Transverse colon (tissue), 4 donors: ENCODE measurements at regions not wholly inside any gene's neighbourhood (a gene's known extent, or its start where the extent isn't known, plus 50 kb on each side); places are given as distances from the start of the nearest gene placed in this dataset.

Source experiments
- POLR2A ChIP-seq: fragments of 450-650 bp; IDR thresholded peaks from one replicate; pipeline ENCODE4 v1.6.1; 2016; ENCODE audit warnings: antibody characterized with exemption, mild to moderate bottlenecking, moderate library complexity
- POLR2AphosphoS5 ChIP-seq, 3 donors: sonication (generic); formaldehyde crosslinking; IDR thresholded peaks; one replicate each; pipeline ENCODE4 v1.6.1; 2016; ENCODE audit warnings: antibody characterized with exemption in 3 of 3
- TF ChIP-seq, protein P1 (sequence below), 5 experiments: fragments of 200-600 bp in 3 of 5; fragments of 450-650 bp in 2 of 5; sonication (generic) in 3 of 5; IDR thresholded peaks; 1 replicate in 2 of 5; 2 replicates in 3 of 5; pipeline ENCODE4 v1.5.1; 2016 to 2017; ENCODE audit warnings: antibody characterized with exemption in 5 of 5, inconsistent platforms in 3 of 5, mild to moderate bottlenecking in 2 of 5, moderate library complexity in 1 of 5

DNA sequence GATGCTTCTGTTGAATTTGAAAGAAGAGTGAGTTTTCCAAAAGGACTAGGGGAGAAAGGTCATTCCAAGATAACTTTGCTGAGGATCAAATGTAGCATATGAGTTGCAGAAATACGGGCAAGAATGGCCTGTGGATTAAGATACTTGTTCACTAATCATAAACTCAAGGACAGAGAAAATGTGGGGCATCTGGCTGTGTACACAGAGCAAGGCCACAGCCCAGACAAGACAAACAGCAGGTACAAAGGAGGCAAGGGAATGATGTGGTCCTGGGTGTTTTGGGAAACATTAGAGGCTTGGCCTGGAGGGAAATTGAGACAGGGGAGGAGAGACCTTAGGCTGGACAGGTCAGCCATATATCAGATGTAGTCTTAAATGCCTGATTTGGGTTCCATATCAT lies 254.8 kb downstream of the TTC32 start:
- TF ChIP-seq, protein P1, sequence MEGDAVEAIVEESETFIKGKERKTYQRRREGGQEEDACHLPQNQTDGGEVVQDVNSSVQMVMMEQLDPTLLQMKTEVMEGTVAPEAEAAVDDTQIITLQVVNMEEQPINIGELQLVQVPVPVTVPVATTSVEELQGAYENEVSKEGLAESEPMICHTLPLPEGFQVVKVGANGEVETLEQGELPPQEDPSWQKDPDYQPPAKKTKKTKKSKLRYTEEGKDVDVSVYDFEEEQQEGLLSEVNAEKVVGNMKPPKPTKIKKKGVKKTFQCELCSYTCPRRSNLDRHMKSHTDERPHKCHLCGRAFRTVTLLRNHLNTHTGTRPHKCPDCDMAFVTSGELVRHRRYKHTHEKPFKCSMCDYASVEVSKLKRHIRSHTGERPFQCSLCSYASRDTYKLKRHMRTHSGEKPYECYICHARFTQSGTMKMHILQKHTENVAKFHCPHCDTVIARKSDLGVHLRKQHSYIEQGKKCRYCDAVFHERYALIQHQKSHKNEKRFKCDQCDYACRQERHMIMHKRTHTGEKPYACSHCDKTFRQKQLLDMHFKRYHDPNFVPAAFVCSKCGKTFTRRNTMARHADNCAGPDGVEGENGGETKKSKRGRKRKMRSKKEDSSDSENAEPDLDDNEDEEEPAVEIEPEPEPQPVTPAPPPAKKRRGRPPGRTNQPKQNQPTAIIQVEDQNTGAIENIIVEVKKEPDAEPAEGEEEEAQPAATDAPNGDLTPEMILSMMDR (IDR thresholded peaks at IDR 0.05) = no peak
- no peak for TF ChIP-seq POLR2A
- TF ChIP-seq POLR2AphosphoS5 (IDR thresholded peaks at IDR 0.05) = no peak
